ENCODE measurements at regions not wholly inside any gene's neighbourhood (a gene's known extent, or its start where the extent isn't known, plus 50 kb on each side); places are given as distances from the start of the nearest gene placed in this dataset.

GRCh38 chr2:238569507-238570195 lies 142.9 kb downstream of the ASB1 start:
- no peak for TF ChIP-seq RAD21 (IDR thresholded peaks at IDR 0.05; ENCODE audit: low read depth)
- TF ChIP-seq FOXM1 (IDR thresholded peaks at IDR 0.05; ENCODE audit: borderline replicate concordance, low read depth): no peak
- no peak for TF ChIP-seq TEAD4 (IDR thresholded peaks at IDR 0.05)
- TF ChIP-seq NFIC (IDR thresholded peaks at IDR 0.05): no peak
- no peak for TF ChIP-seq CEBPB (IDR thresholded peaks at IDR 0.05)
- TF ChIP-seq MAX (IDR thresholded peaks at IDR 0.05): no peak
- TF ChIP-seq USF1 (IDR thresholded peaks at IDR 0.05): no peak
- no peak for TF ChIP-seq ZBTB7A (IDR thresholded peaks at IDR 0.05; ENCODE audit: low read depth)
- TF ChIP-seq TAF1 (IDR thresholded peaks at IDR 0.05; ENCODE audit: low read depth): no peak
- TF ChIP-seq REST (IDR thresholded peaks at IDR 0.05; ENCODE audit: low read depth): no peak
- TF ChIP-seq TCF12 (IDR thresholded peaks at IDR 0.05; ENCODE audit: low read depth): no peak

GRCh38 chr2:238570391-238570790 lies 143.7 kb downstream of the ASB1 start:
- TF ChIP-seq NFIC (IDR thresholded peaks at IDR 0.05) (no peak), EGR1 (IDR thresholded peaks at IDR 0.05) (no peak), ZBTB7A (IDR thresholded peaks at IDR 0.05; ENCODE audit: low read depth) (no peak), TCF12 (IDR thresholded peaks at IDR 0.05; ENCODE audit: low read depth) (no peak), CEBPB (IDR thresholded peaks at IDR 0.05) (no peak), TEAD4 (IDR thresholded peaks at IDR 0.05) (no peak), TAF1 (IDR thresholded peaks at IDR 0.05; ENCODE audit: low read depth) (no peak), MAX (IDR thresholded peaks at IDR 0.05) (no peak), USF1 (IDR thresholded peaks at IDR 0.05) (no peak), EP300 (IDR thresholded peaks at IDR 0.05; ENCODE audit: borderline replicate concordance) (no peak), FOXM1 (IDR thresholded peaks at IDR 0.05; ENCODE audit: borderline replicate concordance, low read depth) (no peak), RAD21 (IDR thresholded peaks at IDR 0.05; ENCODE audit: low read depth) (no peak), CREB1 (IDR thresholded peaks at IDR 0.05; ENCODE audit: low read depth) (no peak), REST (IDR thresholded peaks at IDR 0.05; ENCODE audit: low read depth) (no peak)

GRCh38 chr2:238570926-238571325 lies 144.2 kb downstream of the ASB1 start:
- TF ChIP-seq EGR1 (IDR thresholded peaks at IDR 0.05): no peak
- TF ChIP-seq TCF12 (IDR thresholded peaks at IDR 0.05; ENCODE audit: low read depth): no peak
- TF ChIP-seq USF1 (IDR thresholded peaks at IDR 0.05): no peak
- no peak for TF ChIP-seq NFIC (IDR thresholded peaks at IDR 0.05)

GRCh38 chr2:238571661-238572372 lies 145.1 kb downstream of the ASB1 start:
- TF ChIP-seq TEAD4 (IDR thresholded peaks at IDR 0.05) (no peak), RAD21 (IDR thresholded peaks at IDR 0.05; ENCODE audit: low read depth) (no peak), ZBTB7A (IDR thresholded peaks at IDR 0.05; ENCODE audit: low read depth) (no peak), MAX (IDR thresholded peaks at IDR 0.05) (no peak), CREB1 (IDR thresholded peaks at IDR 0.05; ENCODE audit: low read depth) (no peak), USF1 (IDR thresholded peaks at IDR 0.05) (no peak), FOXM1 (IDR thresholded peaks at IDR 0.05; ENCODE audit: borderline replicate concordance, low read depth) (no peak), EGR1 (IDR thresholded peaks at IDR 0.05) (no peak), NFIC (IDR thresholded peaks at IDR 0.05) (no peak), YY1 (IDR thresholded peaks at IDR 0.05; ENCODE audit: low read depth) (no peak), REST (IDR thresholded peaks at IDR 0.05; ENCODE audit: low read depth) (no peak), EP300 (IDR thresholded peaks at IDR 0.05; ENCODE audit: borderline replicate concordance) (no peak), TCF12 (IDR thresholded peaks at IDR 0.05; ENCODE audit: low read depth) (no peak), CEBPB (IDR thresholded peaks at IDR 0.05) (no peak), TAF1 (IDR thresholded peaks at IDR 0.05; ENCODE audit: low read depth) (no peak)

Data from Ishikawa (cell line).